GM19025 (cell line): ENCODE measurements at regions not wholly inside any gene's neighbourhood (a gene's known extent, or its start where the extent isn't known, plus 50 kb on each side); places are given as distances from the start of the nearest gene placed in this dataset.
"Not testable (repeated sequence)": the region's sequence is repeated elsewhere in the genome, so short reads cannot be mapped to it uniquely, and the experiment has no call there.

Experiments used
- ATAC-seq: cut with Tn5 transposase; IDR thresholded peaks from one replicate; pipeline ENCODE4 v1.9.1; 2021; ENCODE audit warnings: mild to moderate bottlenecking, low read depth, moderate library complexity; ENCODE audit not compliant: unreplicated experiment

GRCh38 chr4:17027495-17027894 lies 129.1 kb upstream of the LDB2 start:
- ATAC-seq = no peak

GRCh38 chr4:17024425-17024824 lies 126.0 kb upstream of the LDB2 start:
- no peak for ATAC-seq

- ATAC-seq = no peak
These were observed 122.5 kb upstream of the LDB2 start for GRCh38 chr4:17020901-17021300.

GRCh38 chr4:17020451-17020850 lies 122.0 kb upstream of the LDB2 start:
- no peak for ATAC-seq

GRCh38 chr4:17018621-17019020 lies 120.2 kb upstream of the LDB2 start:
- not testable (repeated sequence) for ATAC-seq

- ATAC-seq = no peak
These were observed 119.6 kb upstream of the LDB2 start for GRCh38 chr4:17018013-17018412.

- no peak for ATAC-seq
These were observed 115.0 kb upstream of the LDB2 start for GRCh38 chr4:17013382-17014006.

GRCh38 chr4:17012451-17012850 lies 114.0 kb upstream of the LDB2 start:
- ATAC-seq = no peak

GRCh38 chr4:17010426-17011087 lies 112.1 kb upstream of the LDB2 start:
- no peak for ATAC-seq

- no peak for ATAC-seq
These were observed 111.5 kb upstream of the LDB2 start for GRCh38 chr4:17009871-17010367.

GRCh38 chr4:17008834-17009345 lies 110.4 kb upstream of the LDB2 start:
- ATAC-seq = no peak

GRCh38 chr4:17003606-17004392 lies 105.4 kb upstream of the LDB2 start:
- not testable (repeated sequence) for ATAC-seq

GRCh38 chr4:16995451-16995850 lies 97.0 kb upstream of the LDB2 start:
- ATAC-seq = no peak

- no peak for ATAC-seq
These were observed 95.8 kb upstream of the LDB2 start for GRCh38 chr4:16993956-16994840.

GRCh38 chr4:16992566-16993225 lies 94.3 kb upstream of the LDB2 start:
- ATAC-seq = no peak

- no peak for ATAC-seq
These were observed 93.0 kb upstream of the LDB2 start for GRCh38 chr4:16991450-16991849.

GRCh38 chr4:16989371-16989770 lies 90.9 kb upstream of the LDB2 start:
- no peak for ATAC-seq

- ATAC-seq = no peak
These were observed 90.4 kb upstream of the LDB2 start for GRCh38 chr4:16988814-16989213.

GRCh38 chr4:16977081-16977480 lies 78.6 kb upstream of the LDB2 start:
- no peak for ATAC-seq

- no peak for ATAC-seq
These were observed 71.3 kb upstream of the LDB2 start for GRCh38 chr4:16969696-16970135.
